A549 (cell line): ENCODE measurements at regions not wholly inside any gene's neighbourhood (a gene's known extent, or its start where the extent isn't known, plus 50 kb on each side); places are given as distances from the start of the nearest gene placed in this dataset.

ENCODE experiments used
- ATAC-seq, 2 experiments: fragments of 200-7000 bp in 1 of 2; fragments of >200 bp in 1 of 2; cut with Nextera tagmentation in 1 of 2; cut with Tn5 transposase in 1 of 2; 3 replicates each; pipeline versions ENCODE4 v1.8.0 to v1.9.1; 2018 to 2020; ENCODE audit warnings: mild to moderate bottlenecking in 1 of 2, moderate library complexity in 1 of 2
- CTCF ChIA-PET: fragments of 300-600 bp; sonication (Branson Sonifier 250); formaldehyde crosslinking; extraction: SDS; loops from one replicate; lab custom pipeline; 2021; ENCODE audit warnings: antibody characterized with exemption, inconsistent platforms; lab: Yijun Ruan, JAX
- POLR2A ChIA-PET: fragments of 350-600 bp; formaldehyde crosslinking; extraction: SDS; loops from one replicate; lab custom pipeline; 2021; ENCODE audit warnings: antibody characterized with exemption, inconsistent platforms; lab: Yijun Ruan, JAX
- DNase-seq, 2 experiments: peaks; one replicate each; pipeline versions ENCODE4 v3.0.0 to v3.0.0-alpha.2; 2011 to 2016; ENCODE audit warnings: low read depth in 1 of 2, low spot score in 1 of 2
- FAIRE-seq: peaks from 2 replicates; lab custom pipeline; 2011; peaks lifted over from hg19 to GRCh38; lab: Jason Lieb, UNC
- H3K27ac ChIP-seq, 2 experiments: fragments of >200 bp; sonication (Bioruptor Twin); formaldehyde crosslinking; 3 replicates each; pipeline ENCODE4 v1.5.1; 2016 to 2017
- H3K4me1 ChIP-seq: fragments of >200 bp; sonication (Bioruptor Twin); formaldehyde crosslinking; 3 replicates; pipeline ENCODE4 v1.6.1; 2016
- H3K4me2 ChIP-seq: fragments of >200 bp; sonication (Bioruptor Twin); formaldehyde crosslinking; 3 replicates; pipeline ENCODE4 v1.6.1; 2016
- H3K4me3 ChIP-seq: fragments of >200 bp; sonication (Bioruptor Twin); formaldehyde crosslinking; 3 replicates; pipeline ENCODE4 v1.5.1; 2016
- H3K9me3 ChIP-seq: fragments of >200 bp; sonication (Bioruptor Twin); formaldehyde crosslinking; 3 replicates; pipeline ENCODE4 v1.6.1; 2016
- ATOH8 ChIP-seq: fragments of 250-450 bp; sonication (Bioruptor Pico); IDR thresholded peaks from 2 replicates; pipeline ENCODE4 v1.5.0; 2020; ENCODE audit warnings: low read depth, mild to moderate bottlenecking, moderate library complexity
- CBX2 ChIP-seq: fragments of 200-600 bp; sonication (generic); IDR thresholded peaks from 2 replicates; pipeline ENCODE4 v1.6.1; 2016; ENCODE audit warnings: low read depth, mild to moderate bottlenecking, borderline replicate concordance
- CEBPB ChIP-seq, 2 experiments: fragments of >200 bp in 1 of 2; sonication (Bioruptor Twin) in 1 of 2; formaldehyde crosslinking in 1 of 2; IDR thresholded peaks; 2 replicates each; pipeline ENCODE4 v1.6.1; 2012 to 2016
- CHD2 ChIP-seq: fragments of 150-350 bp; IDR thresholded peaks from 2 replicates; pipeline ENCODE4 v1.6.1; 2014; ENCODE audit warnings: low read length; ENCODE audit not compliant: partially characterized antibody
- CHD4 ChIP-seq: fragments of 200-600 bp; sonication (generic); IDR thresholded peaks from 2 replicates; pipeline ENCODE4 v1.6.1; 2016; ENCODE audit warnings: antibody characterized with exemption, mild to moderate bottlenecking, borderline replicate concordance
- EHF ChIP-seq: fragments of 250-450 bp; sonication (Bioruptor Pico); IDR thresholded peaks from 2 replicates; pipeline ENCODE4 v1.5.0; 2020; ENCODE audit warnings: mild to moderate bottlenecking
- EHMT2 ChIP-seq: fragments of 200-600 bp; sonication (generic); IDR thresholded peaks from 2 replicates; pipeline ENCODE4 v1.6.1; 2016; ENCODE audit warnings: antibody characterized with exemption, low read depth, mild to moderate bottlenecking, moderate library complexity
- FOSB ChIP-seq: fragments of 250-450 bp; sonication (Bioruptor Pico); IDR thresholded peaks from 2 replicates; pipeline ENCODE4 v1.5.0; 2020; ENCODE audit warnings: mild to moderate bottlenecking, moderate library complexity
- GATA3 ChIP-seq: IDR thresholded peaks from 2 replicates; pipeline ENCODE4 v1.6.1; 2012; ENCODE audit warnings: borderline replicate concordance
- HDAC2 ChIP-seq: fragments of 200-600 bp; sonication (generic); IDR thresholded peaks from 2 replicates; pipeline ENCODE4 v1.6.1; 2016
- HEYL ChIP-seq: fragments of 250-450 bp; sonication (Bioruptor Pico); IDR thresholded peaks from 2 replicates; pipeline ENCODE4 v1.8.0; 2021; ENCODE audit warnings: mild to moderate bottlenecking, moderate library complexity
- HOXA7 ChIP-seq: fragments of 250-450 bp; sonication (Bioruptor Pico); IDR thresholded peaks from 2 replicates; pipeline ENCODE4 v1.5.0; 2020; ENCODE audit warnings: mild to moderate bottlenecking, moderate library complexity
- KDM1A ChIP-seq: fragments of 200-600 bp; sonication (generic); IDR thresholded peaks from 2 replicates; pipeline ENCODE4 v1.6.1; 2016; ENCODE audit warnings: low read depth, mild to moderate bottlenecking
- NFE2L2 ChIP-seq: fragments of 150-350 bp; conservative IDR thresholded peaks from 2 replicates; pipeline ENCODE4 v1.6.1; 2014; ENCODE audit warnings: low read length
- NR3C1 ChIP-seq: fragments of >200 bp; sonication (Bioruptor Twin); formaldehyde crosslinking; IDR thresholded peaks from 3 replicates; pipeline ENCODE4 v1.6.1; 2017
- PHF8 ChIP-seq: fragments of 200-600 bp; sonication (generic); IDR thresholded peaks from 2 replicates; pipeline ENCODE4 v1.6.1; 2016; ENCODE audit warnings: low read depth, mild to moderate bottlenecking, antibody characterized with exemption, moderate library complexity, borderline replicate concordance
- POLR2AphosphoS2 ChIP-seq: conservative IDR thresholded peaks from 2 replicates; pipeline ENCODE4 v1.6.1; 2012; ENCODE audit warnings: low read length, improper control_type of control experiment, inconsistent platforms
- RARB ChIP-seq: fragments of 250-450 bp; sonication (Bioruptor Pico); IDR thresholded peaks from 2 replicates; pipeline ENCODE4 v1.8.0; 2021; ENCODE audit warnings: mild to moderate bottlenecking, moderate library complexity
- RCOR1 ChIP-seq: fragments of 150-350 bp; IDR thresholded peaks from 2 replicates; pipeline ENCODE4 v1.6.1; 2014; ENCODE audit warnings: antibody characterized with exemption, low read length, low read depth
- REST ChIP-seq: fragments of 200-600 bp; sonication (generic); IDR thresholded peaks from 2 replicates; pipeline ENCODE4 v1.6.1; 2016; ENCODE audit warnings: antibody characterized with exemption, mild to moderate bottlenecking, moderate library complexity
- RNF2 ChIP-seq: fragments of 200-600 bp; sonication (generic); IDR thresholded peaks from 2 replicates; pipeline ENCODE4 v1.6.1; 2016; ENCODE audit warnings: low read depth, mild to moderate bottlenecking, antibody characterized with exemption, moderate library complexity, borderline replicate concordance
- SREBF2 ChIP-seq: fragments of 450-650 bp; IDR thresholded peaks from 2 replicates; pipeline ENCODE4 v1.6.1; 2014; ENCODE audit warnings: mild to moderate bottlenecking, moderate library complexity
- TFCP2L1 ChIP-seq: fragments of 250-450 bp; sonication (Bioruptor Pico); IDR thresholded peaks from 2 replicates; pipeline ENCODE4 v1.5.0; 2021; ENCODE audit warnings: mild to moderate bottlenecking
- ZFP36 ChIP-seq: fragments of 450-650 bp; IDR thresholded peaks from 2 replicates; pipeline ENCODE4 v1.6.1; 2014; ENCODE audit warnings: borderline replicate concordance; ENCODE audit not compliant: partially characterized antibody
- WGBS: methylation state at CpG from one replicate; pipeline ENCODE4 v1.1.6; 2017; ENCODE audit errors: missing lambda C conversion rate; 5-methylcytosine and 5-hydroxymethylcytosine counted together
- TF ChIP-seq, protein P1 (sequence below): fragments of >200 bp; sonication (Bioruptor Twin); formaldehyde crosslinking; IDR thresholded peaks from 3 replicates; pipeline ENCODE4 v1.6.1; 2016
- TF ChIP-seq, protein P2 (sequence below): fragments of 250-450 bp; sonication (Bioruptor Pico); IDR thresholded peaks from 2 replicates; pipeline ENCODE4 v1.5.0; 2021; ENCODE audit warnings: mild to moderate bottlenecking, moderate library complexity, borderline replicate concordance

- no peak overlapping the region for H3K4me2 ChIP-seq
- TF ChIP-seq EHMT2 (no peak), RARB (no peak)
- TF ChIP-seq, all 56 proteins: peak for 0
- no peak for ATAC-seq
- WGBS, result 5% methylated on average over 1 of the region's 1 CpG
- FAIRE-seq, result no peak
- no peak overlapping the region for H3K4me3 ChIP-seq
- H3K9me3 ChIP-seq, result no peaks in the 10 kb centered on the region
- ChIA-PET POLR2A (no interaction called here), CTCF (interaction anchor here (0.6 kb wide), 1 partner anchor 27 kb away, joined by 4 read pairs; no protein-coding TSS in a partner anchor)
- DNase-seq, result no peak
- no peaks in the 10 kb centered on the region for H3K4me1 ChIP-seq
- no peak overlapping the region for H3K27ac ChIP-seq
Measured at GRCh38 chr2:140067661-140068060, 1287.5 kb upstream of the NXPH2 start.

GRCh38 chr2:140064243-140064642 is 1284.1 kb upstream of the NXPH2 start:
- H3K4me2 ChIP-seq, result no peak overlapping the region
- ATAC-seq, result no peak
- no peak for DNase-seq
- WGBS, result 20% methylated on average over 1 of the region's 1 CpG
- TF ChIP-seq GATA3 (no peak), HEYL (CRISPR knock-in tag) (no peak), ATOH8 (CRISPR knock-in tag) (no peak), RCOR1 (no peak), SREBF2 (no peak), CBX2 (no peak), ZFP36 (no peak), HDAC2 (no peak), RNF2 (no peak), EHMT2 (no peak), POLR2AphosphoS2 (no peak), PHF8 (no peak), CHD4 (no peak), TFCP2L1 (CRISPR knock-in tag) (no peak), NR3C1 (no peak), KDM1A (no peak), EHF (CRISPR knock-in tag) (no peak), HOXA7 (CRISPR knock-in tag) (no peak)
- TF ChIP-seq, protein P1, sequence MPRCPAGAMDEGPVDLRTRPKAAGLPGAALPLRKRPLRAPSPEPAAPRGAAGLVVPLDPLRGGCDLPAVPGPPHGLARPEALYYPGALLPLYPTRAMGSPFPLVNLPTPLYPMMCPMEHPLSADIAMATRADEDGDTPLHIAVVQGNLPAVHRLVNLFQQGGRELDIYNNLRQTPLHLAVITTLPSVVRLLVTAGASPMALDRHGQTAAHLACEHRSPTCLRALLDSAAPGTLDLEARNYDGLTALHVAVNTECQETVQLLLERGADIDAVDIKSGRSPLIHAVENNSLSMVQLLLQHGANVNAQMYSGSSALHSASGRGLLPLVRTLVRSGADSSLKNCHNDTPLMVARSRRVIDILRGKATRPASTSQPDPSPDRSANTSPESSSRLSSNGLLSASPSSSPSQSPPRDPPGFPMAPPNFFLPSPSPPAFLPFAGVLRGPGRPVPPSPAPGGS, result no peak
- TF ChIP-seq, protein P2, sequence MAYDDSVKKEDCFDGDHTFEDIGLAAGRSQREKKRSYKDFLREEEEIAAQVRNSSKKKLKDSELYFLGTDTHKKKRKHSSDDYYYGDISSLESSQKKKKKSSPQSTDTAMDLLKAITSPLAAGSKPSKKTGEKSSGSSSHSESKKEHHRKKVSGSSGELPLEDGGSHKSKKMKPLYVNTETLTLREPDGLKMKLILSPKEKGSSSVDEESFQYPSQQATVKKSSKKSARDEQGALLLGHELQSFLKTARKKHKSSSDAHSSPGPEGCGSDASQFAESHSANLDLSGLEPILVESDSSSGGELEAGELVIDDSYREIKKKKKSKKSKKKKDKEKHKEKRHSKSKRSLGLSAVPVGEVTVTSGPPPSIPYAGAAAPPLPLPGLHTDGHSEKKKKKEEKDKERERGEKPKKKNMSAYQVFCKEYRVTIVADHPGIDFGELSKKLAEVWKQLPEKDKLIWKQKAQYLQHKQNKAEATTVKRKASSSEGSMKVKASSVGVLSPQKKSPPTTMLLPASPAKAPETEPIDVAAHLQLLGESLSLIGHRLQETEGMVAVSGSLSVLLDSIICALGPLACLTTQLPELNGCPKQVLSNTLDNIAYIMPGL (CRISPR knock-in tag), result no peak
- no peaks in the 10 kb centered on the region for H3K9me3 ChIP-seq
- no peaks in the 10 kb centered on the region for H3K4me1 ChIP-seq
- no peak for FAIRE-seq
- no peak overlapping the region for H3K27ac ChIP-seq
- CTCF ChIA-PET, result interaction anchor here (0.6 kb wide), 1 partner anchor 8 kb away, joined by 3 read pairs; no protein-coding TSS in a partner anchor
- POLR2A ChIA-PET, result no interaction called here
- no peak overlapping the region for H3K4me3 ChIP-seq

DNA sequence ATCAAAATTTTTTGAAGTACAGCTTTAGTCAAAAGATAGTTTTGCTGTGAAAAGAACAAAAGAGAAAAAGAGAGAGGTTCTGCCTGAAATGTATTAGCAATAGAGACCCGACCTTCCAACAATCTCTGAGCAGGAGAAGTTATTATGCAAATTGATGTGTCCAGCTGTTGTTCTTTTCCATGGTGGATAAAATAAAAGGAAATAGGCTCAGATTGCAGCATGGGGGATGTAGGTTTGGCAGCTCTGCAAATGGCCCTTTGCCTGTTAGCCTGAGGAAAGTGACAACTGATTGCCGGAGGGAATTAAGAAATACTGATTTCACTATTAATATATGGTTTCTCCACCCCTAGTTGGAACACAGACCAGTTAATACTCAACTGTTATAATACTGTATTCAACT is 1283.2 kb upstream of the NXPH2 start:
- no peaks in the 10 kb centered on the region for H3K4me1 ChIP-seq
- ATAC-seq, result no peak
- 8% methylated on average over 2 of the region's 2 CpGs for WGBS
- no peak overlapping the region for H3K4me3 ChIP-seq
- no peaks in the 10 kb centered on the region for H3K9me3 ChIP-seq
- DNase-seq, result no peak
- POLR2A ChIA-PET, result no interaction called here
- CTCF ChIA-PET, result no interaction called here
- no peak for FAIRE-seq
- no peak overlapping the region for H3K27ac ChIP-seq
- H3K4me2 ChIP-seq, result no peak overlapping the region
- TF ChIP-seq HDAC2, result no peak
- TF ChIP-seq SREBF2, result no peak
- TF ChIP-seq NR3C1, result no peak
- TF ChIP-seq NFE2L2, result no peak
- TF ChIP-seq FOSB (CRISPR knock-in tag), result no peak
- TF ChIP-seq CHD2, result no peak
- no peak for TF ChIP-seq ATOH8 (CRISPR knock-in tag)
- TF ChIP-seq KDM1A, result no peak
- TF ChIP-seq REST, result no peak
- no peak for TF ChIP-seq CEBPB (IDR thresholded peaks at IDR 0.05)
- no peak for TF ChIP-seq CBX2
